ENCODE measurements at regions not wholly inside any gene's neighbourhood (a gene's known extent, or its start where the extent isn't known, plus 50 kb on each side); places are given as distances from the start of the nearest gene placed in this dataset.

DNA sequence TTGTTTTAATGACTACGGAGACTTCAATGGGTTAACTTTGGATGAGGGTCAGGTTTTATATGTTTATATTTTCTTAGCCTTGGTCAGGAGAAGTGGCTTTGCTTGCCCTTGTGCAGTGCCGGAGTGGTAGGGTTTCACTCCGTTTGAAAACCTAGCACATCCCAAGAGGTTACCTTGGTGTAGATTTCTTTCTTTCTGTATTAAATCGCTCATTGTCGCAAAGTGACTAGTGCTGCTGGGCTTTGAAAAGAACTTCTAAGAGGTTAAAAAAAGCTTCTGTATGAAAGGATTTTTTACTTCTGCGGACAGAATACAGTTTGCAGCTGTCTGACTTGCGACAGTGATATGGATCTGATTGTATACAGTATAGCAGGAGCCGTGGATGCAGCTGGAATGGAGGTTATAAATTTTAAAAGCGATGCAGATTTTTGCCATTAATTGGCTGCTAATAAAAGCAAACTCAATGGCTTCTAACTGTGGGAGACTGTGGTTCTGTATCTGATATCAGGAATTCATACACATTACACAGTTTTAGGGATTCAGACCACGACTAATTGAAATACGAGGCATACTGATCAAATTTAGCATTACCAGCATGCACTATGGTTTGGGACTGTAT is 340.9 kb upstream of the PITX2 start:
- H3K27ac Mint-ChIP-seq, result peak overlapping the region; percentile 19
- Histone ChIP-seq H3K36me3 (ENCODE audit: control insufficient read depth, insufficient read depth, low read length) (no peaks in the 10 kb centered on the region), H3K4me3 (ENCODE audit: low read length) (no peak overlapping the region), H3K27me3 (ENCODE audit: control insufficient read depth, insufficient read depth, low read length, poor library complexity, severe bottlenecking) (no peaks in the 10 kb centered on the region), H3K27ac (ENCODE audit: low read depth, low read length) (no peak overlapping the region), H3K9me3 (ENCODE audit: control insufficient read depth, low read length) (no peaks in the 10 kb centered on the region), H3K4me1 (ENCODE audit: control insufficient read depth, insufficient read depth, low read length) (no peaks in the 10 kb centered on the region), H3K9ac (ENCODE audit: extremely low read depth, low read length, poor library complexity, severe bottlenecking) (no peak overlapping the region)
- H3K9me3 Mint-ChIP-seq, result no peaks in the 10 kb centered on the region
- H3K27me3 Mint-ChIP-seq (ENCODE audit: insufficient read depth), result no peaks in the 10 kb centered on the region
- no peak for DNase-seq
- no peaks in the 10 kb centered on the region for H3K36me3 Mint-ChIP-seq (ENCODE audit: low read depth)
- peaks cover 4% of the 10 kb centered on the region for H3K4me1 Mint-ChIP-seq
- no peak overlapping the region for H3K4me3 Mint-ChIP-seq
- WGBS, 2 experiments (ENCODE audit: insufficient coverage in 1 of 2, insufficient read length in 1 of 2), result 90 to 92% methylated on average over 7 to 11 of the region's 11 CpGs
- TF ChIP-seq, protein P1, sequence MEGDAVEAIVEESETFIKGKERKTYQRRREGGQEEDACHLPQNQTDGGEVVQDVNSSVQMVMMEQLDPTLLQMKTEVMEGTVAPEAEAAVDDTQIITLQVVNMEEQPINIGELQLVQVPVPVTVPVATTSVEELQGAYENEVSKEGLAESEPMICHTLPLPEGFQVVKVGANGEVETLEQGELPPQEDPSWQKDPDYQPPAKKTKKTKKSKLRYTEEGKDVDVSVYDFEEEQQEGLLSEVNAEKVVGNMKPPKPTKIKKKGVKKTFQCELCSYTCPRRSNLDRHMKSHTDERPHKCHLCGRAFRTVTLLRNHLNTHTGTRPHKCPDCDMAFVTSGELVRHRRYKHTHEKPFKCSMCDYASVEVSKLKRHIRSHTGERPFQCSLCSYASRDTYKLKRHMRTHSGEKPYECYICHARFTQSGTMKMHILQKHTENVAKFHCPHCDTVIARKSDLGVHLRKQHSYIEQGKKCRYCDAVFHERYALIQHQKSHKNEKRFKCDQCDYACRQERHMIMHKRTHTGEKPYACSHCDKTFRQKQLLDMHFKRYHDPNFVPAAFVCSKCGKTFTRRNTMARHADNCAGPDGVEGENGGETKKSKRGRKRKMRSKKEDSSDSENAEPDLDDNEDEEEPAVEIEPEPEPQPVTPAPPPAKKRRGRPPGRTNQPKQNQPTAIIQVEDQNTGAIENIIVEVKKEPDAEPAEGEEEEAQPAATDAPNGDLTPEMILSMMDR (conservative IDR thresholded peaks at IDR 0.05), result no peak

DNA sequence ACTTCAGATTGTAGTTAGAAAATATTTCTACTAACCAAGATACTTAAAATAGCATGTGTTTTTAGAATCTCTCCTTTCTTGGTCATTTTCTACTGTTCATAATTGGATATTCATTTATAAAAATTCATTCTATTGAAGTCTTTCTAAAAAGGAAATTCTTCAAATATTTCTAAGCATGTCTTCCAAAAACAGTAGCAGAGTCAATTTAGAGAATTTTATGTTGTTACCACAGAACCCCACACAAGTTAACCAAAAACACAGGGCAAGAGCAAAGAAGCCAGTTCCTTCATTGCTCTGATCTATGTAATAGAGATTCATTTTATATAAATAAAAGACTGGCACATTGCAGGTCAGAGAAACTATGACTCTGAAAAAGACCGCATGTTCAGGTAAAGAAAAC is 345.1 kb upstream of the PITX2 start:
- no peaks in the 10 kb centered on the region for H3K27me3 Mint-ChIP-seq (ENCODE audit: insufficient read depth)
- no peaks in the 10 kb centered on the region for H3K9me3 Mint-ChIP-seq
- no peaks in the 10 kb centered on the region for H3K36me3 ChIP-seq (ENCODE audit: control insufficient read depth, insufficient read depth, low read length)
- 100% methylated on average over 1 of the region's 1 CpG; no CpG with 5 or more reads in 1 of the 2 experiments for WGBS, 2 experiments (ENCODE audit: insufficient coverage in 1 of 2, insufficient read length in 1 of 2)
- no peak overlapping the region for H3K9ac ChIP-seq (ENCODE audit: extremely low read depth, low read length, poor library complexity, severe bottlenecking)
- no peak overlapping the region for H3K4me3 Mint-ChIP-seq
- H3K4me1 Mint-ChIP-seq, result peaks cover 4% of the 10 kb centered on the region
- H3K9me3 ChIP-seq (ENCODE audit: control insufficient read depth, low read length), result no peaks in the 10 kb centered on the region
- DNase-seq, result no peak
- no peaks in the 10 kb centered on the region for H3K4me1 ChIP-seq (ENCODE audit: control insufficient read depth, insufficient read depth, low read length)
- H3K36me3 Mint-ChIP-seq (ENCODE audit: low read depth), result no peaks in the 10 kb centered on the region
- H3K27ac ChIP-seq (ENCODE audit: low read depth, low read length), result no peak overlapping the region
- no peak overlapping the region for H3K4me3 ChIP-seq (ENCODE audit: low read length)
- H3K27me3 ChIP-seq (ENCODE audit: control insufficient read depth, insufficient read depth, low read length, poor library complexity, severe bottlenecking), result peaks cover 21% of the 10 kb centered on the region
- no peak overlapping the region for H3K27ac Mint-ChIP-seq
- TF ChIP-seq, protein P1 (conservative IDR thresholded peaks at IDR 0.05), result no peak

DNA sequence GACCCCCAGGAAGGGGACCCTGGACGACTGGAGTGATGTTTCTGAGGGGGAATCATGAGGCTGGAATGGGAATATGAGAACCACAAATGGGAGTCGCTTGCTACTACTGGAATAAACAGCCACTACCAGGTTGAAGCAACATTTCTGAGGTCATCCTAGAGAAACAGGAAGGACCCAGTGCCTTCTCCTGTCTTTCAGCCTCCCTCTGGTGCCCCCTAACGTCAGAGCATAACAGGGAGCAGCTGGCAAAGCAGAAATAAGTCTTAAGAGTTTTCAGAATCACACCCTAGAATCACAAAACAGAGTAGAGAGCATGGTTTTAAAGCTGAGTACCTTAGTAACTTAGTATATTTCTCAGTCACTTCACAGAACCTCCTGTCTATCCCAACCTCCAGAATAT is 347.8 kb upstream of the PITX2 start:
- H3K4me3 ChIP-seq (ENCODE audit: low read length), result no peak overlapping the region
- H3K9ac ChIP-seq (ENCODE audit: extremely low read depth, low read length, poor library complexity, severe bottlenecking), result no peak overlapping the region
- Mint-ChIP-seq H3K36me3 (ENCODE audit: low read depth) (no peaks in the 10 kb centered on the region), H3K27me3 (ENCODE audit: insufficient read depth) (peaks cover 6% of the 10 kb centered on the region), H3K4me3 (no peak overlapping the region), H3K4me1 (peaks cover 4% of the 10 kb centered on the region), H3K27ac (no peak overlapping the region), H3K9me3 (no peaks in the 10 kb centered on the region)
- peak; percentile 94 for DNase-seq
- no peaks in the 10 kb centered on the region for H3K36me3 ChIP-seq (ENCODE audit: control insufficient read depth, insufficient read depth, low read length)
- 0 to 5% methylated on average over 1 to 3 of the region's 3 CpGs for WGBS, 2 experiments (ENCODE audit: insufficient coverage in 1 of 2, insufficient read length in 1 of 2)
- H3K27ac ChIP-seq (ENCODE audit: low read depth, low read length), result no peak overlapping the region
- H3K27me3 ChIP-seq (ENCODE audit: control insufficient read depth, insufficient read depth, low read length, poor library complexity, severe bottlenecking), result peaks cover 32% of the 10 kb centered on the region
- no peaks in the 10 kb centered on the region for H3K9me3 ChIP-seq (ENCODE audit: control insufficient read depth, low read length)
- H3K4me1 ChIP-seq (ENCODE audit: control insufficient read depth, insufficient read depth, low read length), result no peaks in the 10 kb centered on the region
- TF ChIP-seq, protein P1 (conservative IDR thresholded peaks at IDR 0.05), result peak; percentile 91
